CD4-positive, alpha-beta T cell treated with Interleukin-1 beta for 1 hour (primary cell): ENCODE measurements at regions not wholly inside any gene's neighbourhood (a gene's known extent, or its start where the extent isn't known, plus 50 kb on each side); places are given as distances from the start of the nearest gene placed in this dataset.
"Not testable (repeated sequence)": the region's sequence is repeated elsewhere in the genome, so short reads cannot be mapped to it uniquely, and the experiment has no call there.

Experiments
- DNase-seq, 2 donors: peaks; one replicate each; pipeline ENCODE4 v3.0.0-alpha.2; 2020 to 2022

GRCh38 chr2:10225291-10226037 lies 77.2 kb upstream of the HPCAL1 start:
- no peak for DNase-seq

- DNase-seq: no peak
These were observed 76.5 kb upstream of the HPCAL1 start for GRCh38 chr2:10226038-10226724.

DNA sequence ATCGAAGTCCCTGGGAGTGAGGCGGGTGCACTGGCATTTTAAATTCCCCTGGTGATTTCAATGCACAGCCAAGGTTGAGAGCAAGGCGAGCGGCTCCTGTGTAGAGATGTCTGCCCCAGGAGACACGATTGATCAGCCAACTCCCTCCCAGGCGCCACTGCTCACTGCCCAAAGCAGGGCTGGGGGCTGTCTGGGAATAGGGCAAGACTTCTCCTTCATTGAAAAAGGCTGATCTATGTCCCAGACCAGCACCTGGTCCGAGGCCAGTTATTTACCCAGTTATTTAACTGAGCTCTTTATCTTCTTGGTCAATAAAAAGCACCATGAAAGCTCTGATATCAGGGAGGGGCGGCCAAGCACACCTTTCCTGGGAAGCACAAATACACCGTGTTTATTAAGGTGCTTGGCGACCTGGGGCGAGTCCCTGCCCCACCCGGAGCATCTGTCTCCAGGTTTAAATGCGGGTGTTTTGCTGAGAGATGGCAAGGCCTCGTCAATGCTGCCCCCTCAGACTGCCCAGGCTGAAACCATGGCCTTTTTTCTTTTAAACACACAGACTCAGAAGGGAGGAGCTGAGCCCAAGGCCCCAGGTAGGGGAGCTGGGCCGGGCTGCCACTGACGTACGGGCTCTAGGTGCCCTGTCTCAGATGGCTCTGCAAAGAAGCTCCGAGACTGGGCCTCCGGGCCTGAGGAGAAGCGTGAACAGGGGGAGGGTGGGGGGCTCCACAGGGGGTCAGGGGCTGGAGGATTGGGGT lies 73.9 kb upstream of the HPCAL1 start:
- no peak for DNase-seq

- no peak for DNase-seq
These were observed 73.1 kb upstream of the HPCAL1 start for GRCh38 chr2:10229462-10230099.

GRCh38 chr2:10230499-10230898 lies 72.2 kb upstream of the HPCAL1 start:
- no peak for DNase-seq

DNA sequence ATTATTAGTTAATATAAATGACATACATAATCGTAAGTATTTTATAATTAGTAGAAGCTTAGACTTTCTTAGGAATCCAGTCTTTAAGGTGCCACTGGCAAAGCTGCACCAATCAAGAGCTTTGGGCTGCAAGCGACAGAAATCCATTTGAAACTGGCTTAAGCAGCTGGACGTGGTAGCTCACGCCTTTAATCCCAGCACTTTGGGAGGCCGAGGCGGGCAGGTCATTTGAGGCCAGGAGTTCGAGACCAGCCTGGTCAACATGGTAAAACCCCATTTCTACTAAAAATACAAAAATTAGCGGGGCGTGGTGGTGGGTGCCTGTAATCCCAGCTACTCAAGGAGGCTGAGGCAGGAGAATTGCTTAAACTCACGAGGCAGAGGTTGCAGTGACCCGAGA lies 71.8 kb upstream of the HPCAL1 start:
- not testable (repeated sequence) for DNase-seq

DNA sequence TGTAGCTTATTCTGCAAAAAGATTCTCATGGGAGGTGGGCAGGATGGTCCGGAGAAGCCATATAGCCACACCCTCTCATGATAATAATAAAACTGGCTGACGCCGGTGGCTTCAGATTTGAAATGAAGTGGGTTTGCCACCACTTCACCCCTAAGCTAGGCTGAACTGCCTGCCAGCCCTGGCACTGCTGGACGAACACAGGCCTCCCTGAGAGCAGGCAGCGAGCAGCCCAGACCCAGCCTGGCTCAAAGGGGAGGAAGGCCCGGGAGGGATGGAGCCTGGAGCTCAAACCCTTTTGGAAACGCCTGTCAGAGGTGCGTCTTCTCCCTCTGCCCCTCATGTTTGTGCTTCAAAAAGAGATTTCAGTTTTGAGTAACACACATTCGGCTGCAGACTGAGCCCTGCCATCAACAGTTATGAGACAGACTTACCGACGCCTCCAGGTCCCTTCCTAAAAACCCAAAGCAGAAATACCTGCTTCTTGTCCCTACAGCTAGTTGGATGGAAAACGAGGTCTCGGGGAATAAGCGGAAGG lies 71.1 kb upstream of the HPCAL1 start:
- DNase-seq: no peak

DNA sequence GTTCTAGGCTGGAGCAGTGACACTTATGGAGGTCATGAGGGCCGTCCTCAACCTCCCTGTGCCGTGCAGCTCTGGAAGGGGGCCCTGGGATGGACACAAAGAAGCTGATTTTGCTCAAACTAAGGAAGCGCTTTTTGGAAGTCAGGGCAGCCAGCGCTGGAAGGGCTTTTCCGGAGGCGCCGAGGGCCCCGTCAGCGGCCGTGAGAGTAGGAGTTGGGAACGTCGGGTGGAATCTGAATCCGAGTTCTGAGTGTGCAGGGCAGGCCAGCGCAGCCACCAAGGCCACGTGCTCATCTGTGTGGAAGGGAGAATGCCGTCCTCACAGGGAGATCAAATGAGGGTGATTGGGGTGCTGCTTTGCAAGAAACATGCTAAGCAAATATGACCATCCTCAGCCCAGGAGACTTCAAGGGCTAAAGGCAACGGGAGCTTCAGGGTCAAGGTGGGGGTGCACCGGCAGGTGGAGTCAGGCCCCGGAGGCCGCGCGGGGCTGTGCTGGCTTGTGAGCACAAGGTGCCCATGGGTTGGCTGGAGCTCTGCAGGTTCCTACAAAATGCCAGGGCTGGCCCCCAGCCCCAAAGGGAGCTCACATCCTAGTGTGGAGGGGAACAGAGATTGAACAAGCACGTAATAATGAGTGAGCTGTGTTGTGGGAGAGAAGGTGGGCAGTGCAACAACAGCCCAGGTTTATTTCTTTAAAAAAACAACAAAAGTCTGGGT lies 70.4 kb upstream of the HPCAL1 start:
- DNase-seq: no peak

DNA sequence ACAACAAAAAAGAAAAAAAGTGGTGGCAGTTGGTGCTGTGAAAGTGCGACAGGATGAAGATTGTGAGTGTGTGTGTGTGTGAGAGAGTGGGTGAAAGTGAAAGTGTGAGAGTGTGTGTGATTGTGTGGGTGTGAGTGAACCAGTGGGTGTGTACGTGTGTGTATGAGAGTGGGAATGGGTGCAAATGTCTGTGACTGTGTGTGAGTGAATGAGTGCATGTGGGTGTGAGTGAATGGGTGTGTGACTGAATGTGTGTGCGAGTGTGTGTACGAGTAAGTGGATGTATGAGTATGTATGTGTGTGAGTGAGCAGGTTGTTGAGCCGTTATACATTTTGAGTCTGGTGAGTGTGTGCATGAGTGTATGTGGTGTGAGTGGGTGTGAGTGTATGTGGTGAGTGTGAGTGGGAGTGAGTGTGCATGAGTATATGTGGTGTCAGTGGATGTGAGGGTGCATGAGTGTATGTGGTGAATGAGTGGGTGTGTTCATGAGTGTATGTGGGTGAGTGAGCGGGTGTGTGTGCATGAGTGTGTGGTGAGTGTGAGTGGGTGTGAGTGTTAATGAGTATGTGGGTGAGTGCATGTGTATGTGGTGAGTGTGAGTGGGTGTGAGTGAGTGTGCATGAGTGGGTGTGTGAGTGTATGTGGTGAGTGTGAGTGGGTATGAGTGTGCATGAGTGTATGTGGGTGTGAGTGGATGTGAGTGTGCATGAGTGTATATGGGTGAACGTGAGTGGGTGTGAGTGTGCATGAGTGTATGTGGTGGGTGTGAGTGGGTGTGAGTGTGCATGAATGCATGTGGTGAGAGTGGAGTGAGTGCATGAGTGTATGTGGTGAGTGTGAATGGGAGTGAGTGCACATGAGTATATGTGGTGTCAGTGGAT lies 69.3 kb upstream of the HPCAL1 start:
- DNase-seq: no peak

DNA sequence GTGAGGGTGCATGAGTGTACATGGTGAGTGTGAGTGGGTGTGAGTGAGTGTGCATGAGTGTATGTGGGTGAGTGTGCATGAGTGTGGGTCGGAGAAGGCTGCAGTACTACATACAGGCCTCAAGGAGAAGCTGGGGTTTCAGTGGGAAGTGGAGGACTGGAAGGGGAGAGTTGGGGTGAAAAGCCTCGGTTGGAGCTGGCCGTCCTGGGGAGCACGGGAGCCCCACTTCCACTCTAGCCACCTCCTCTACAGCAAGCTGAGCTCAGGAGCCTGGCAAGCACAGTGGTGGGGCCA lies 68.7 kb upstream of the HPCAL1 start:
- no peak for DNase-seq

DNA sequence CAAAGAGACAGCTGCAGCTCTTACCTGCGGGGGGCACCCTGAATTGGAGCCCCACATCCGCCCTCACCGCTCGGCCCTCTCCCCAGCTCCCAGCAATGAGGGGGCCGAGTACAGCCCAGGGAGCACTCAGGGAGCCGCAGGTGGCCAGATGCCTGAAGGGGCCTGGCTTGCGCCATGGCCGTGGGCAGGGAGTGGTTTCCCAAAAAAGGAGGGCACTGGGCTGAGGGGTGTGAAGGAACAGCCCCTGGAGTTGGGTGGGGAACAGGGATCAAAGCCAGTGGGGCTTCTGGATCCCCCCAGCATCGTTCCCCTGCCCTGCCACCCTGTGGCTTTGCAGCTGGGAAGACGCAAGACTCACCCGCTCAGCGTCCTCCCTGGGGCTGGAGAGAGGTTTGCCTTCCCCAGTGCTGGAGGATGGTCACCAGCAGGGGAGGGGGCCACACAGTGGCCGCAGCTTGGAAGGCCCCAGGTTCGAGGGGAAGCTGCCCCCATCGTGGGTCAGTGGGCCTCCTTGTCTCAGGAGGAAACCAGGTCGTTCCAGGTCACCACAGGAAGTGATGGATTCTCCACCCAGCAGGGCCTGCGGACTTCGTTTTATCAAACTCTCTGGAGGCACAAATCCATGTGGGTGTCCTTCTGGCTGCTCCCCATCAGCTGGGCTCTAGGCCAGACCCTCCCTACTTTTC lies 68.2 kb upstream of the HPCAL1 start:
- no peak for DNase-seq

DNA sequence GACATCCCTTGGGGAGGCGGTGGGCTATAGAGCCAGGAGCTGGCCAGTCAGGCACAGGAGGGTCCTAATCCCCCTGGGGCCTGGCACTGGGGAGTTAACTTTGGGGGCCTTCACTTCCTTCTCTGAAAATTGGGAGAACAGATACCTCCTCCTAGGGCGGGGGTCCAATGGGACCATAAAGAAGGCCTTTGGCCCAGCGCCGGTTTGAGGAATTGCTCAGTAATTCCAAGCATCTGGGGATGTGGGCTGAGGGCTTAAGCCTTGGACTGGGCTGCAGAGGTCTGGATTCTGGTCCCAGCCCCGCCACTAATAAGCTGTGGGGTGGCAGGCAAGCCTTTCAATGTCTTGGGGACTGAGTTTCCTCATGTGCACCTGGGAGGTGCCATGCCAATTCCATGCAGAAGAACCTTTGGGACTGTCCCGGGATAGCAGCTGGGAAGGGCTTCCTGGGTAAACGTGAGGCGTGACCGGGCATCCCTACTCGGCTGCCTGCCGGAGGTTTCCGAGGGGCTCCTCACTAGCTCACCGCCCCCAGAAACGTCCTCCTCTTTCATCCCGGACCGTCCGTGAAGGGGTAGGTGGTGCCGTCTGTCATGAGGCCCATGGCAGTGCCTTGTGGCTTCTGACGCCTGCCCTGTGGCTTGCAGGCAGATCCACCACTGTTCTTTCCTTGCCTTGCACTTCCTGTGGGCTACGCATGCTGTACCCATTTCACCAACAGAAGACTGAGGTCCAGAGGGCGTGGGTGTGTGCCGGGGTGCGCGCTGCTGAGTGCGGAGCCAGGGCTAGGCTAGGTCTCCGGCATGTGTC lies 67.4 kb upstream of the HPCAL1 start:
- no peak for DNase-seq

DNA sequence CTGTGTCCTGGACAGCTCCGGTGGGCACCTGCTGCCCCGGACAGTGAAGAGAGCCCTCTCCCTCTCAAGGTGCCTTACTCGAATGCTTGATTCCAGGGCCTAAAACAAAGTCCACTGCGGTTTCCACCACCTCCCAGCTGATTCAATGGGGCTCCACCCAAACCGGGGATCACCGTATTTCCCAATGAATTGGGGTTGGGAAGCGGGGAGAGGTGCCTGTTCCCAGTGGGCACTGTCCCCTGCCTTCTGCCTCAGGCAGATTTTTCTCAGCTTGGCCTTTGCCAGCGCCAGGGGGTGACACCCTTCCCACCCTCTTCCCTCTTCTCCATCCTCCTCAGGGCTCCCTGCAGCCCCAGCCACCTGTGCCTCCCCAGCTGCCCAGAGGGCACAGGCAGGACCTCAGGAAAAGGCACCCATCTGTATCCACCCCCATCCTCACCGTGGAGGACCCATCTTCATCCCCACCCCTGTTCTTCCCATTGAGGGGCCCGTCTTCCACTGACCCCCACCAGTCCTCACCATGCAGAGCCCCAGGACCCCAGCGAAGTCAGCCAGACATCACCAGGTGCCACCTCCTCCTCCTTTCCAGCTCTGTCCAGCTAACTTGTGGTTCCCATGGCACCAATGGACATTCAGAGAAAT lies 66.7 kb upstream of the HPCAL1 start:
- no peak for DNase-seq

GRCh38 chr2:10236571-10237391 lies 65.9 kb upstream of the HPCAL1 start:
- no peak for DNase-seq

DNA sequence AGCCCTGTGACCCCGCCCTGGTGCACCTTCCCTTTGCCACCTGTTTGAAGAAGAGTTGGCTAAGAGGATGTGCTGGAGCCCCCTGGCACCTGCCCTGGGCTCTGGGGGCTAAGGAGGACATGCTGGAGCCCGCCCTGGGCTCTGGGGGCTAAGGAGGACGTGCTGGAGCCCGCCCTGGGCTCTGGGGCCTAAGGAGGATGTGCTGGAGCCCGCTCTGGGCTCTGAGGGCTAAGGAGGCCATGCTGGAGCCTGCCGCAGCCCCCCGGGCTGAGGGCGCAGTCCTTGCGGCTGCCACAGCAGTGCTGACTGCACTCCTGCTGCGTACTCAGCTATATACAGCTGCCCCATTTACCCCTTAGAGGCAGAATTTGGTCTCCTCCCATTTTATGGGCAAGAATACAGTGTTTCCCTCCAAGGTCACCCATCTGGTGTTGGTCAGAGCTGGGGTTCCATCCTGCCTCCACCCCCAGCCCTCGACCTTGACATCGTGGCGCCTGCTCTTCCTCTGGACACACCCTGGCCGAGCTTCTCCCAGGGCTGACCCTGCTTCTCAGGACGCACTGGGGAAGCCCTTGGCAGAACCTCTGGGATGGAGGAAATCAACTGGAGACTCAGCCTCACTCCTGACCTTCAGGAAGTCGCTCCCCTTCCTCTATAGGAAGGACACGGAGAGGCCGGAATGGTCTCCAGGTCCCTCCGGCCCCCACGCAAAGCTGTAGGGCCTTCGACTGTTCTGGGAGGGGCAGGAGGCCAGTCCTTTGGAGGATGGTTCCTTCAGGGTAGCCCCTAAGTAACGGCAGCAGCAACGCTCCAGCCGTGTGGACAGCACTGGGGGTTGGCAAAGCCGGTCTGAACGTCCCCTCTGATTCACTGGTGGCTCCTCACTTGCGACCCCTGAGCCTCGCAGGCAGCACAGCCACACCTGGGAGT lies 65.0 kb upstream of the HPCAL1 start:
- no peak for DNase-seq

DNA sequence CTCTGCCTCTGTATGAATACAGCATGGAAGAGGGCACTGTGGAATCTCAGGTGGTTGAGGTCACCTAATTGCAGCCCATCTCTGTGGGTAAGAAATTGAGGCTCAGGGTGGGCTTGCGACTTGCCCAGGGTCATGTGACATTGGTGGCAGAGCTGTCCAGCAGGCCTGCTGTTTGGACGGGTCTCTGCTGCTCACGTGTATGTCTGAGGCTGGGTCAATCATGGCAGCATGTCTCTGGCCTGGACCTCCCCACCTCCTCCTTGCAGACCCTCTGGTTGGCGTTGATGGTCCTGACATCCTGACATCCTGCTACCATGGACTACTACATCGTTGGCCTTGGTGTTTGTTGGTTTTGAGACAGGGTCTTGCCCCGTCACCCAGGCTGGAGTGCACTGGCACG lies 64.3 kb upstream of the HPCAL1 start:
- DNase-seq: no peak

- no peak for DNase-seq
These were observed 63.7 kb upstream of the HPCAL1 start for GRCh38 chr2:10238991-10239485.
